ENCODE measurements at regions not wholly inside any gene's neighbourhood (a gene's known extent, or its start where the extent isn't known, plus 50 kb on each side); places are given as distances from the start of the nearest gene placed in this dataset.

DNA sequence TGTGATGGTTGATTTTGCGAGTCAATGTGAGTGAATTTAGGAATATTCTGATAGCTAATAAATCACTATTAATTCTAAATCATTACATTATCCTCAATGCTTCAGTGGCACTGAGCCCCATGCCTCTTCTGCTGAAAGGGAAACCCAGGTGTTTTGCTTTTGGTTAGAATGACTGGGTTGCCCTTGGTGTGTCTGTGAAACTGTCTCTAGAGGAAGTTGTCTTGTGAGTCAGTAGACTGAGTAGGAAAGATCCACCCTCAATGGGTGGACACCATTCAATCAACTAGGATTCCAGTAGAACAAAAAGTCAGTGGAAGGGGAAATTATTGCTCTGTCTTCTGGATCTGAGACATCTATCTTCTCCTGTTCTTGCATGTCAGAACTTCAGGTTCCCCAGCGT lies 472.4 kb downstream of the ANKRD7 start:
- TF ChIP-seq EZH2 (IDR thresholded peaks at IDR 0.05; ENCODE audit: borderline replicate concordance, low read depth, low read length, poor library complexity, severe bottlenecking), result no peak
- TF ChIP-seq, protein P1, sequence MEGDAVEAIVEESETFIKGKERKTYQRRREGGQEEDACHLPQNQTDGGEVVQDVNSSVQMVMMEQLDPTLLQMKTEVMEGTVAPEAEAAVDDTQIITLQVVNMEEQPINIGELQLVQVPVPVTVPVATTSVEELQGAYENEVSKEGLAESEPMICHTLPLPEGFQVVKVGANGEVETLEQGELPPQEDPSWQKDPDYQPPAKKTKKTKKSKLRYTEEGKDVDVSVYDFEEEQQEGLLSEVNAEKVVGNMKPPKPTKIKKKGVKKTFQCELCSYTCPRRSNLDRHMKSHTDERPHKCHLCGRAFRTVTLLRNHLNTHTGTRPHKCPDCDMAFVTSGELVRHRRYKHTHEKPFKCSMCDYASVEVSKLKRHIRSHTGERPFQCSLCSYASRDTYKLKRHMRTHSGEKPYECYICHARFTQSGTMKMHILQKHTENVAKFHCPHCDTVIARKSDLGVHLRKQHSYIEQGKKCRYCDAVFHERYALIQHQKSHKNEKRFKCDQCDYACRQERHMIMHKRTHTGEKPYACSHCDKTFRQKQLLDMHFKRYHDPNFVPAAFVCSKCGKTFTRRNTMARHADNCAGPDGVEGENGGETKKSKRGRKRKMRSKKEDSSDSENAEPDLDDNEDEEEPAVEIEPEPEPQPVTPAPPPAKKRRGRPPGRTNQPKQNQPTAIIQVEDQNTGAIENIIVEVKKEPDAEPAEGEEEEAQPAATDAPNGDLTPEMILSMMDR (conservative IDR thresholded peaks at IDR 0.05; ENCODE audit: low read depth, low read length), result no peak
- ChIA-PET POLR2A (ENCODE audit: low non-redundant PET) (no interaction called here), CTCF (no interaction called here)
- no peak for DNase-seq (ENCODE audit: low spot score)
- no peak overlapping the region for H3K27ac ChIP-seq (ENCODE audit: low read depth, low read length, poor library complexity, severe bottlenecking)
- H3K4me3 ChIP-seq (ENCODE audit: low read depth, low read length, poor library complexity, severe bottlenecking), result no peak overlapping the region
- H3K36me3 ChIP-seq (ENCODE audit: insufficient read depth, low read length, poor library complexity, severe bottlenecking), result no peaks in the 10 kb centered on the region
- no TSS peak for BruUV-seq (replicated peaks)
- H3K27me3 ChIP-seq (replicated peaks; ENCODE audit: insufficient read depth, low read depth, low read length, poor library complexity), result no peaks in the 10 kb centered on the region
- intact Hi-C loops (cut with micrococcal nuclease; ENCODE audit: unreplicated experiment), result no loop called here
- H3K4me1 ChIP-seq (ENCODE audit: insufficient read depth, low read length, poor library complexity, severe bottlenecking), result no peaks in the 10 kb centered on the region
- no peaks in the 10 kb centered on the region for H3K9me3 ChIP-seq (ENCODE audit: low read depth, low read length, poor library complexity, severe bottlenecking)

DNA sequence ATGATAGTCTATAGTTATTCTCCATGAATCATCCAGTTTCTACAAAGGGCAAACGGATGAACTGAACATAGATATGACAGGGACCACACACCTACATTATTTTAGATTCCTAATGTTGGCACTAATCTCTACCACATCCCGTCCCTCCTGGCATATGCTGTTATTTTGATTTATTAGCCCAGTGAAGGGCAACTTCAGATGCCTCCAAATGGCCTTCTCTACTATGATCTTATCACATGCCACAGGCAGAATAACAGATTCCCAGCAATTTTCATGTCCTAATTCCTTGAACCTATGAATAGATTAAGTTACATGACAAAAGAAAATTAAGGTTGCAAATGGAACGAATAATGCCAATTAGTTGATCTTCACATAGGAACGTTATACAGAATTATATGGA lies 474.7 kb downstream of the ANKRD7 start:
- DNase-seq (ENCODE audit: low spot score), result no peak
- intact Hi-C loops (cut with micrococcal nuclease; ENCODE audit: unreplicated experiment), result no loop called here
- Histone ChIP-seq H3K9me3 (ENCODE audit: low read depth, low read length, poor library complexity, severe bottlenecking) (no peaks in the 10 kb centered on the region), H3K4me3 (ENCODE audit: low read depth, low read length, poor library complexity, severe bottlenecking) (no peak overlapping the region), H3K27me3 (replicated peaks; ENCODE audit: insufficient read depth, low read depth, low read length, poor library complexity) (no peaks in the 10 kb centered on the region), H3K27ac (ENCODE audit: low read depth, low read length, poor library complexity, severe bottlenecking) (no peak overlapping the region), H3K4me1 (ENCODE audit: insufficient read depth, low read length, poor library complexity, severe bottlenecking) (no peaks in the 10 kb centered on the region), H3K36me3 (ENCODE audit: insufficient read depth, low read length, poor library complexity, severe bottlenecking) (no peaks in the 10 kb centered on the region)
- BruUV-seq (replicated peaks), result no TSS peak
- ChIA-PET CTCF (no interaction called here), POLR2A (ENCODE audit: low non-redundant PET) (no interaction called here)
- TF ChIP-seq, protein P1 (conservative IDR thresholded peaks at IDR 0.05; ENCODE audit: low read depth, low read length), result no peak
- no peak for TF ChIP-seq EZH2 (IDR thresholded peaks at IDR 0.05; ENCODE audit: borderline replicate concordance, low read depth, low read length, poor library complexity, severe bottlenecking)

DNA sequence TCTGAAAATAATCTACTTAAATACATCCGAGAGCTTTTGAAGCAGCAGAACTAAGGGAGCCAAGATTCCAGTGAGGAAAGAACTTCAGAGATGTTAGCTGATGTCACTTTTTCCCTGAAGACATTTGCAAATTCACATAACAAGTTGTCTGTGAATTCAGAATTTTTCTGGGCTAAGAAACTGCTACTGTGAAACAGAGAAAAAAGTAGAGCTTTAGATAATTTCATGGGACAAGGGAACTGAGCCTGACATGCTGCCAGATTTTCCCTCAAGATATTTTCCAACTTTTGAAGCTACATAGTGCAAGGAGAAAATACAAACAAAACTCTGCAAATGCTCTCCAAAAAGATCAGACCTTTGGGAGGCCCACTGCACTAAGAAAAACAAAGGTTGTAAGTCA lies 484.2 kb downstream of the ANKRD7 start:
- CTCF ChIA-PET, result no interaction called here
- no peak for DNase-seq (ENCODE audit: low spot score)
- Histone ChIP-seq H3K36me3 (ENCODE audit: insufficient read depth, low read length, poor library complexity, severe bottlenecking) (no peaks in the 10 kb centered on the region), H3K4me3 (ENCODE audit: low read depth, low read length, poor library complexity, severe bottlenecking) (no peak overlapping the region), H3K27me3 (replicated peaks; ENCODE audit: insufficient read depth, low read depth, low read length, poor library complexity) (no peaks in the 10 kb centered on the region), H3K27ac (ENCODE audit: low read depth, low read length, poor library complexity, severe bottlenecking) (no peak overlapping the region), H3K9me3 (ENCODE audit: low read depth, low read length, poor library complexity, severe bottlenecking) (no peaks in the 10 kb centered on the region), H3K4me1 (ENCODE audit: insufficient read depth, low read length, poor library complexity, severe bottlenecking) (no peaks in the 10 kb centered on the region)
- no TSS peak for BruUV-seq (replicated peaks)
- POLR2A ChIA-PET (ENCODE audit: low non-redundant PET), result no interaction called here
- no peak for TF ChIP-seq EZH2 (IDR thresholded peaks at IDR 0.05; ENCODE audit: borderline replicate concordance, low read depth, low read length, poor library complexity, severe bottlenecking)
- TF ChIP-seq, protein P1 (conservative IDR thresholded peaks at IDR 0.05; ENCODE audit: low read depth, low read length), result no peak
- intact Hi-C loops (cut with micrococcal nuclease; ENCODE audit: unreplicated experiment), result no loop called here

Data from A673 (cell line).